ENCODE measurements at regions not wholly inside any gene's neighbourhood (a gene's known extent, or its start where the extent isn't known, plus 50 kb on each side); places are given as distances from the start of the nearest gene placed in this dataset.

DNA sequence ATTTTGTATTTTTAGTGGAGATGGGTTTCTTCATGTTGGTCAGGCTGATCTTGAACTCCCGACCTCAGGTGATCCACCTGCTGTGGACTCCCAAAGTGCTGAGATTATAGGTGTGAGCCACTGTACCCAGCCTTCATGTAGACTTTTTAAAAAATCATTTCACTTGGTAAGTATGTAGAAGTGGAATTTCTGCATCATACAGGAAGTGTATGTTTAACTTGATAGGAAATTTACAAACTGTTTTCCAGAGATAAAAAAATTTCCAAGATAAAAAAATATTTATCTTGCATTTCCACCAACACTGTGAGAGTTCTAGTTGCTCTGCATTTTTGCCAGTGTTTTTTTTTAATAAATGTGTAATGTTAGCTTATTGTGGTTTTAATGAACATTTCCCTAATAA is 155.8 kb downstream of the ZNF608 start:
- TF ChIP-seq, protein P1, sequence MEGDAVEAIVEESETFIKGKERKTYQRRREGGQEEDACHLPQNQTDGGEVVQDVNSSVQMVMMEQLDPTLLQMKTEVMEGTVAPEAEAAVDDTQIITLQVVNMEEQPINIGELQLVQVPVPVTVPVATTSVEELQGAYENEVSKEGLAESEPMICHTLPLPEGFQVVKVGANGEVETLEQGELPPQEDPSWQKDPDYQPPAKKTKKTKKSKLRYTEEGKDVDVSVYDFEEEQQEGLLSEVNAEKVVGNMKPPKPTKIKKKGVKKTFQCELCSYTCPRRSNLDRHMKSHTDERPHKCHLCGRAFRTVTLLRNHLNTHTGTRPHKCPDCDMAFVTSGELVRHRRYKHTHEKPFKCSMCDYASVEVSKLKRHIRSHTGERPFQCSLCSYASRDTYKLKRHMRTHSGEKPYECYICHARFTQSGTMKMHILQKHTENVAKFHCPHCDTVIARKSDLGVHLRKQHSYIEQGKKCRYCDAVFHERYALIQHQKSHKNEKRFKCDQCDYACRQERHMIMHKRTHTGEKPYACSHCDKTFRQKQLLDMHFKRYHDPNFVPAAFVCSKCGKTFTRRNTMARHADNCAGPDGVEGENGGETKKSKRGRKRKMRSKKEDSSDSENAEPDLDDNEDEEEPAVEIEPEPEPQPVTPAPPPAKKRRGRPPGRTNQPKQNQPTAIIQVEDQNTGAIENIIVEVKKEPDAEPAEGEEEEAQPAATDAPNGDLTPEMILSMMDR (IDR thresholded peaks at IDR 0.05): no peak
- intact Hi-C loops (cut with DNase I): no loop called here
- Histone ChIP-seq H3K36me3 (no peaks in the 10 kb centered on the region), H3K27ac (no peak overlapping the region), H3K4me3 (no peak overlapping the region), H3K9me3 (no peaks in the 10 kb centered on the region), H3K27me3 (no peaks in the 10 kb centered on the region), H3K9ac (ENCODE audit: low read depth in 2 of 2, low read length in 2 of 2) (no peak overlapping the region), H3K4me1 (no peaks in the 10 kb centered on the region)
- no peak for DNase-seq

DNA sequence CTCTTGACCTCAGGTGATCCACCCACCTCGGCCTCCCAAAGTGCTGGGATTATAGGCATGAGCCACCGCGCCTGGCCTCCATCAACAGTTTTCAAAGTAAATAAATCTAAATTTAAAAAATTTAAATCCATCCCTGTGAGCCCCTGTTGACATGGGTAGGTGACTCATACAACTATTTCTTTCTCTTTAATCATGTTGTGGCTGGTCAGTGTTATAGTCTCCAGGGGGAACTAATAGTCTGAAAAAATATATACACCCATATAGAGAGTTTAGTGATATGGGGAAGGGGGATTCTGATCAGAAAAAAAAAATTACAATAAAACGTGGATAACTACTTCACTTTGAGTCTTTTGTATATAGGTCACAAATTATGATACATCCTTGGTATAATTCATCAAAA is 159.2 kb downstream of the ZNF608 start:
- Histone ChIP-seq H3K9ac (ENCODE audit: low read depth in 2 of 2, low read length in 2 of 2) (no peak overlapping the region), H3K27me3 (no peaks in the 10 kb centered on the region), H3K4me1 (no peaks in the 10 kb centered on the region), H3K36me3 (no peaks in the 10 kb centered on the region), H3K4me3 (no peak overlapping the region), H3K27ac (no peak overlapping the region), H3K9me3 (no peaks in the 10 kb centered on the region)
- intact Hi-C loops (cut with DNase I): no loop called here
- DNase-seq: no peak
- TF ChIP-seq, protein P1 (IDR thresholded peaks at IDR 0.05): no peak

DNA sequence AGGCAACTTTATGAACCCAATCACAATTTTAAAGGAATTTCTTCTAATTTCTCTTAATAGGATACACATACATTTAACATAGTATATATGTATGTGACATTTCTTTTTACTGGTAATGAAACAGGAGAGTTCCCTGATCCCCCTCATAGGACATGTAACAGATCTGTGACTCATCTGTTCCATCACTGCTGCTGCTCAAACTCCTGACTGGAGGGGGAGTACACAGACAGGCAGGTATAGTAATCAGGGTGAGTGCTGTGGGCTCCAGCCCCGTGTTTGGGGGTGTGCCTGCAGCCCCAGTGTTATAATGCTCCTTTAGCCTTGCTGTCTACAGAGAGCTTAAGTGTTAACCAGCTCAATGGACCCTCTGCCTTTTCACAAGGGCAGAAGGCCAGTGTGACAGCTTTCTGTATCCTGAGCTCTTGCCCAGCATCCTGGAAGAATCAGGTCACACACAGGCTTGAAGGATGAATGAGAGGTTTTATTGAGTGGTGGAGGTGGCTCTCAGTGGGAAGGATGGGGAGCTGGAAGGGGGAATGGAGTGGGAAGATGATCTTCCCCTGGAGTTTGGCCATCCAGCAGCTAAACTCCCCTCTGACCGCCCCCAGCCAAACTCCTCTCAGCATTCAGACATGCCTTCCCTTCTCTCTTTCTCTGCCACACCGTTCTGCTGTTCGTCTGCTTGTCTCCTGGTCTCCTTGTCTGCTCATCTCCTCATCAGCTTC is 161.3 kb downstream of the ZNF608 start:
- TF ChIP-seq, protein P1 (IDR thresholded peaks at IDR 0.05): no peak
- H3K9ac ChIP-seq (ENCODE audit: low read depth in 2 of 2, low read length in 2 of 2): no peak overlapping the region
- H3K4me1 ChIP-seq: no peaks in the 10 kb centered on the region
- DNase-seq: no peak
- no peaks in the 10 kb centered on the region for H3K27me3 ChIP-seq
- H3K27ac ChIP-seq: no peak overlapping the region
- H3K36me3 ChIP-seq: no peaks in the 10 kb centered on the region
- intact Hi-C loops (cut with DNase I): no loop called here
- no peak overlapping the region for H3K4me3 ChIP-seq
- no peaks in the 10 kb centered on the region for H3K9me3 ChIP-seq

GRCh38 chr5:124583469-124584350 is 162.7 kb downstream of the ZNF608 start:
- no peaks in the 10 kb centered on the region for H3K27me3 ChIP-seq
- H3K4me3 ChIP-seq: no peak overlapping the region
- no peak overlapping the region for H3K9ac ChIP-seq (ENCODE audit: low read depth in 2 of 2, low read length in 2 of 2)
- intact Hi-C loops (cut with DNase I): no loop called here
- DNase-seq: peak; percentile 22
- TF ChIP-seq, protein P1 (IDR thresholded peaks at IDR 0.05): no peak
- H3K27ac ChIP-seq: no peak overlapping the region
- H3K36me3 ChIP-seq: no peaks in the 10 kb centered on the region
- H3K9me3 ChIP-seq: no peaks in the 10 kb centered on the region
- H3K4me1 ChIP-seq: no peaks in the 10 kb centered on the region

DNA sequence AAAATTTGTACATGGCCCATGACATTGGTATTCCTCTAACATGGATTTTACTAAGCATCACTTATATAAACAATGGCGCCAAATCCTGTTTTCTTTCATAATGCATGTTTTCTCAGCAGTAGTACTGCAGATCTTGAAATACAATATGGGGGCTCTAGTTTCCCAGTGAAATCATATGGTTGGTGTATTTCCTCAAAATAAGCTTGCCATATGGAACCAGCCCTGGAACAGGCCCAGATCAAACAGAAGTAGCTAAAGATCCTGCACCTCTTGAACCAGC is 163.9 kb downstream of the ZNF608 start:
- DNase-seq: no peak
- Histone ChIP-seq H3K27ac (no peak overlapping the region), H3K4me3 (no peak overlapping the region), H3K9me3 (no peaks in the 10 kb centered on the region), H3K36me3 (no peaks in the 10 kb centered on the region), H3K27me3 (no peaks in the 10 kb centered on the region), H3K4me1 (no peaks in the 10 kb centered on the region), H3K9ac (ENCODE audit: low read depth in 2 of 2, low read length in 2 of 2) (no peak overlapping the region)
- intact Hi-C loops (cut with DNase I): no loop called here
- TF ChIP-seq, protein P1 (IDR thresholded peaks at IDR 0.05): no peak

All from colonic mucosa (tissue), 4 donors.